HepG2 (cell line): ENCODE measurements at regions not wholly inside any gene's neighbourhood (a gene's known extent, or its start where the extent isn't known, plus 50 kb on each side); places are given as distances from the start of the nearest gene placed in this dataset.

Experiments used
- ATAC-seq: fragments of 200-7000 bp; cut with Tn5 transposase; 3 replicates; pipeline ENCODE4 v1.9.1; 2020; ENCODE audit warnings: mild to moderate bottlenecking, moderate library complexity
- BruUV-seq: library from RNA; stranded (reverse); fragments of 400-500 nt; replicated peaks from 2 replicates; lab custom pipeline; 2021; lab: Mats Ljungman, UMichigan
- CTCF ChIA-PET: fragments of 300-600 bp; formaldehyde crosslinking; extraction: SDS; loops from one replicate; lab custom pipeline; 2021; ENCODE audit warnings: low total read pairs, inconsistent platforms, low intra/inter-chr PET ratio; lab: Yijun Ruan, JAX
- POLR2A ChIA-PET: fragments of 350-600 bp; sonication (Branson Sonifier 250); formaldehyde crosslinking; loops from one replicate; lab custom pipeline; 2020; ENCODE audit warnings: antibody characterized with exemption, inconsistent platforms; lab: Yijun Ruan, JAX
- DNase-seq: peaks from one replicate; pipeline ENCODE4 v3.0.0-alpha.2; 2015; ENCODE audit warnings: low spot score
- FAIRE-seq: peaks from 3 replicates; lab custom pipeline; 2011; peaks lifted over from hg19 to GRCh38; lab: Jason Lieb, UNC
- H2AFZ ChIP-seq: one replicate; pipeline ENCODE4 v1.6.1; 2011; ENCODE audit warnings: low read length, inconsistent platforms
- H3K27ac ChIP-seq: fragments of 300-600 bp; 3 replicates; pipeline ENCODE4 v1.8.0; 2011; ENCODE audit warnings: mixed run types, mild to moderate bottlenecking, mixed read lengths, low read length, inconsistent platforms; ENCODE audit not compliant: insufficient read depth; ENCODE audit errors: extremely low read length
- H3K27me3 ChIP-seq, 2 experiments: fragments of 200-600 bp in 1 of 2; 2 replicates in 1 of 2; 3 replicates in 1 of 2; pipeline versions ENCODE4 v1.6.0 to v1.8.0; 2011; ENCODE audit warnings: low read length in 2 of 2, mild to moderate bottlenecking in 2 of 2, moderate library complexity in 2 of 2, inconsistent platforms in 1 of 2; ENCODE audit not compliant: insufficient read depth in 2 of 2, control insufficient read depth in 1 of 2
- H3K36me3 ChIP-seq, 2 experiments: fragments of 200-600 bp in 1 of 2; replicated peaks in 1 of 2; 2 replicates in 1 of 2; 3 replicates in 1 of 2; pipeline versions ENCODE4 v1.5.1 to v1.8.0; 2011; ENCODE audit warnings: low read length in 2 of 2, inconsistent platforms in 1 of 2; ENCODE audit not compliant: insufficient read depth in 2 of 2, control insufficient read depth in 1 of 2
- H3K4me1 ChIP-seq: 2 replicates; pipeline ENCODE4 v1.5.1; 2012; ENCODE audit warnings: low read length, inconsistent platforms; ENCODE audit not compliant: insufficient read depth
- H3K4me2 ChIP-seq: 2 replicates; pipeline ENCODE4 v1.6.0; 2011; ENCODE audit warnings: low read depth, low read length, inconsistent platforms
- H3K4me3 ChIP-seq, 3 experiments: fragments of 200-600 bp in 1 of 3; sonication (generic), shearing (Covaris generic) in 1 of 3; replicated peaks in 1 of 3; 2 replicates each; pipeline ENCODE4 v1.5.1; 2011 to 2016; ENCODE audit warnings: low read length in 3 of 3, inconsistent platforms in 2 of 3, low read depth in 2 of 3, mild to moderate bottlenecking in 2 of 3, control low read depth in 1 of 3, mixed read lengths in 1 of 3; ENCODE audit not compliant: insufficient read depth in 1 of 3
- H3K79me2 ChIP-seq: one replicate; pipeline ENCODE4 v1.6.1; 2011; ENCODE audit warnings: low read length, inconsistent platforms; ENCODE audit not compliant: insufficient read depth
- H3K9ac ChIP-seq: 2 replicates; pipeline ENCODE4 v1.6.0; 2011; ENCODE audit warnings: mild to moderate bottlenecking, low read depth, low read length, inconsistent platforms; ENCODE audit not compliant: insufficient read depth
- H3K9me3 ChIP-seq: 2 replicates; pipeline ENCODE4 v1.5.1; 2012; ENCODE audit warnings: mild to moderate bottlenecking, low read length
- H4K20me1 ChIP-seq: 2 replicates; pipeline ENCODE4 v1.6.0; 2011; ENCODE audit warnings: inconsistent platforms, mild to moderate bottlenecking, low read length, moderate library complexity; ENCODE audit not compliant: insufficient read depth
- CHD4 ChIP-seq: fragments of 200-600 bp; sonication (generic); IDR thresholded peaks from 2 replicates; pipeline ENCODE4 v1.7.0; 2017; ENCODE audit warnings: mild to moderate bottlenecking, low read length, borderline replicate concordance
- DBP ChIP-seq: sonication (generic); formaldehyde crosslinking; IDR thresholded peaks from 2 replicates; pipeline ENCODE4 v1.4.0; 2020; ENCODE audit warnings: missing genetic modification reagents; ENCODE audit errors: not compliant biosample characterization
- GABPA ChIP-seq, 2 experiments: IDR thresholded peaks; 2 replicates each; pipeline ENCODE4 v1.6.1; 2011 to 2016; ENCODE audit warnings: low read depth in 2 of 2, low read length in 1 of 2, missing biosample characterization in 1 of 2, missing genetic modification characterization in 1 of 2
- HIVEP1 ChIP-seq: sonication (generic); formaldehyde crosslinking; IDR thresholded peaks from 2 replicates; pipeline ENCODE4 v1.4.0; 2020; ENCODE audit warnings: mild to moderate bottlenecking, missing genetic modification reagents
- MBD4 ChIP-seq: IDR thresholded peaks from 2 replicates; pipeline ENCODE4 v1.6.1; 2012; ENCODE audit warnings: low read length, inconsistent platforms, borderline replicate concordance
- MLXIP ChIP-seq: sonication (generic); formaldehyde crosslinking; IDR thresholded peaks from 2 replicates; pipeline ENCODE4 v1.9.0; 2021; ENCODE audit warnings: missing genetic modification reagents, borderline replicate concordance
- PAWR ChIP-seq: sonication (generic); formaldehyde crosslinking; IDR thresholded peaks from 2 replicates; pipeline ENCODE4 v1.4.0; 2020; ENCODE audit warnings: missing genetic modification reagents, mild to moderate bottlenecking, borderline replicate concordance
- RFX1 ChIP-seq: fragments of 450-650 bp; IDR thresholded peaks from 2 replicates; pipeline ENCODE4 v1.6.1; 2017
- RXRA ChIP-seq: sonication (generic); formaldehyde crosslinking; IDR thresholded peaks from 2 replicates; pipeline ENCODE4 v1.5.1; 2020; ENCODE audit warnings: missing genetic modification reagents
- SAP130 ChIP-seq: IDR thresholded peaks from 2 replicates; pipeline ENCODE4 v1.6.1; 2016; ENCODE audit warnings: low read depth
- YY1 ChIP-seq: IDR thresholded peaks from 2 replicates; pipeline ENCODE4 v1.6.1; 2011; ENCODE audit warnings: low read length, low read depth, moderate library complexity, mild to moderate bottlenecking; ENCODE audit not compliant: insufficient read depth, insufficient replicate concordance
- ZFY ChIP-seq: sonication (generic); formaldehyde crosslinking; IDR thresholded peaks from 2 replicates; pipeline ENCODE4 v1.4.0; 2020; ENCODE audit warnings: missing genetic modification reagents
- ZNF138 ChIP-seq: sonication (generic); formaldehyde crosslinking; IDR thresholded peaks from 2 replicates; pipeline ENCODE4 v1.5.0; 2020; ENCODE audit warnings: mild to moderate bottlenecking, low read depth, missing genetic modification reagents
- ZNF18 ChIP-seq: sonication (generic); formaldehyde crosslinking; IDR thresholded peaks from 2 replicates; pipeline ENCODE4 v1.8.0; 2022; ENCODE audit warnings: mild to moderate bottlenecking, missing genetic modification reagents; ENCODE audit not compliant: insufficient replicate concordance
- ZNF510 ChIP-seq: sonication (generic); formaldehyde crosslinking; IDR thresholded peaks from 2 replicates; pipeline ENCODE4 v1.4.0; 2020; ENCODE audit warnings: low read depth, mild to moderate bottlenecking, missing genetic modification reagents
- ZNF562 ChIP-seq: sonication (generic); formaldehyde crosslinking; IDR thresholded peaks from 2 replicates; pipeline ENCODE4 v1.8.0; 2022; ENCODE audit warnings: missing genetic modification reagents, borderline replicate concordance
- ZNF614 ChIP-seq: IDR thresholded peaks from 2 replicates; pipeline ENCODE4 v1.6.1; 2018; ENCODE audit warnings: missing biosample characterization, missing genetic modification reagents, inconsistent platforms, borderline replicate concordance
- ZNF83 ChIP-seq: sonication (generic); formaldehyde crosslinking; IDR thresholded peaks from 2 replicates; pipeline ENCODE4 v1.4.0; 2020; ENCODE audit warnings: missing genetic modification reagents, mild to moderate bottlenecking, borderline replicate concordance
- WGBS: methylation state at CpG from one replicate; pipeline ENCODE4 v1.1.6; 2017; ENCODE audit warnings: low lambda C conversion rate; 5-methylcytosine and 5-hydroxymethylcytosine counted together
- in situ Hi-C: cut with HindIII; loops from 2 replicates; pipeline ENCODE4 v1.10.0; 2017; ENCODE audit warnings: low pct_unique_long_range_greater_than_20kb; ENCODE audit not compliant: extremely low pct_ligation_motif_present
- intact Hi-C: fragments of 100-400 bp; cut with micrococcal nuclease; formaldehyde crosslinking; loops from one replicate; pipeline ENCODE4 v1.10.0; 2022; ENCODE audit not compliant: unreplicated experiment

- no peaks in the 10 kb centered on the region for H3K36me3 ChIP-seq
- no peak overlapping the region for H3K27ac ChIP-seq
- DNase-seq: no peak
- 11% methylated on average over 2 of the region's 2 CpGs for WGBS
- no peaks in the 10 kb centered on the region; a peak in 1 of 5 replicates for H3K27me3 ChIP-seq
- H3K4me3 ChIP-seq: no peak overlapping the region
- no peaks in the 10 kb centered on the region for H4K20me1 ChIP-seq
- H3K9ac ChIP-seq: no peak overlapping the region
- H3K4me1 ChIP-seq: peaks cover 6% of the 10 kb centered on the region; the same call in 1 of the 2 replicates
- in situ Hi-C loops: no loop called here
- H3K4me2 ChIP-seq: no peak overlapping the region
- BruUV-seq: no TSS peak
- H2AFZ ChIP-seq: no peak overlapping the region
- intact Hi-C loops: no loop called here
- CTCF ChIA-PET: no interaction called here
- POLR2A ChIA-PET: no interaction called here
- no peaks in the 10 kb centered on the region for H3K79me2 ChIP-seq
- FAIRE-seq: no peak
- no peaks in the 10 kb centered on the region for H3K9me3 ChIP-seq
- ATAC-seq: no peak
- TF ChIP-seq MLXIP (CRISPR knock-in tag) (no peak), ZNF83 (no peak), ZNF138 (CRISPR knock-in tag) (no peak), ZNF18 (no peak), ZNF562 (no peak), YY1 (no peak), PAWR (CRISPR knock-in tag) (no peak), HIVEP1 (CRISPR knock-in tag) (no peak), DBP (no peak), RFX1 (no peak), GABPA (IDR thresholded peaks at IDR 0.05; ENCODE audit: low read depth, low read length) (no peak), GABPA (CRISPR knock-in tag; IDR thresholded peaks at IDR 0.05; ENCODE audit: low read depth) (no peak), SAP130 (CRISPR knock-in tag) (no peak), MBD4 (no peak), CHD4 (no peak), ZNF510 (no peak), RXRA (CRISPR knock-in tag) (no peak), ZFY (CRISPR knock-in tag) (no peak), ZNF614 (CRISPR knock-in tag) (no peak)
These were observed 142.2 kb upstream of the UBASH3B start for GRCh38 chr11:122513328-122513727.
